H1 (cell line): ENCODE measurements at regions not wholly inside any gene's neighbourhood (a gene's known extent, or its start where the extent isn't known, plus 50 kb on each side); places are given as distances from the start of the nearest gene placed in this dataset.

Experiments used
- CTCF ChIA-PET: fragments of 300-600 bp; sonication (Branson Sonifier 250); formaldehyde crosslinking; loops from one replicate; lab custom pipeline; 2021; ENCODE audit not compliant: partially characterized antibody; lab: Charles Lee
- POLR2A ChIA-PET: fragments of 300-600 bp; sonication (Branson Sonifier 250); formaldehyde crosslinking; loops from one replicate; lab custom pipeline; 2021; ENCODE audit warnings: inconsistent platforms; ENCODE audit not compliant: partially characterized antibody; lab: Charles Lee
- DNase-seq, 2 experiments: peaks; one replicate each; pipeline versions ENCODE4 v3.0.0 to v3.0.0-alpha.2; 2010 to 2022; ENCODE audit warnings: low spot score in 2 of 2, low read depth in 1 of 2, mixed read lengths in 1 of 2
- FAIRE-seq: peaks from 2 replicates; lab custom pipeline; 2011; peaks lifted over from hg19 to GRCh38; lab: Jason Lieb, UNC
- H2AFZ ChIP-seq: 2 replicates; pipeline ENCODE4 v1.8.1; 2012; ENCODE audit warnings: low read length, inconsistent platforms
- H2AK5ac ChIP-seq: 2 replicates; pipeline ENCODE4 v1.6.1; 2013; ENCODE audit warnings: low read depth, low read length
- H2BK120ac ChIP-seq: replicated peaks from 2 replicates; pipeline ENCODE3; 2013; ENCODE audit warnings: low read depth, low read length, inconsistent platforms
- H2BK12ac ChIP-seq: 2 replicates; pipeline ENCODE4 v1.6.1; 2013; ENCODE audit warnings: low read depth, low read length
- H2BK15ac ChIP-seq: 2 replicates; pipeline ENCODE4 v1.6.1; 2013; ENCODE audit warnings: low read length
- H2BK20ac ChIP-seq: 2 replicates; pipeline ENCODE4 v1.6.1; 2013; ENCODE audit warnings: low read length
- H2BK5ac ChIP-seq: 2 replicates; pipeline ENCODE4 v1.6.1; 2013; ENCODE audit warnings: low read depth, low read length
- H3K14ac ChIP-seq: 2 replicates; pipeline ENCODE4 v1.6.1; 2013; ENCODE audit warnings: inconsistent platforms; ENCODE audit not compliant: insufficient read length
- H3K18ac ChIP-seq: 2 replicates; pipeline ENCODE4 v1.6.1; 2013; ENCODE audit warnings: low read length; ENCODE audit errors: extremely low read depth
- H3K23ac ChIP-seq: 2 replicates; pipeline ENCODE4 v1.6.1; 2013; ENCODE audit warnings: inconsistent platforms; ENCODE audit not compliant: insufficient read length
- H3K23me2 ChIP-seq: 2 replicates; pipeline ENCODE4 v1.6.1; 2013; ENCODE audit warnings: low read depth, low read length
- H3K27ac ChIP-seq: 2 replicates; pipeline ENCODE4 v1.6.1; 2011; ENCODE audit warnings: low read depth, low read length, inconsistent platforms
- H3K27me3 ChIP-seq, 4 experiments: replicated peaks in 1 of 4; 1 replicate in 1 of 4; 2 replicates in 3 of 4; pipeline versions ENCODE4 v1.6.1 to v1.8.1; 2011 to 2013; ENCODE audit warnings: low read length in 3 of 4, mild to moderate bottlenecking in 3 of 4, inconsistent platforms in 2 of 4, mixed read lengths in 2 of 4, moderate library complexity in 1 of 4; ENCODE audit not compliant: control insufficient read depth in 3 of 4, insufficient read depth in 3 of 4; ENCODE audit errors: extremely low read depth in 1 of 4
- H3K36me3 ChIP-seq, 4 experiments: 2 replicates each; pipeline versions ENCODE4 v1.6.1 to v1.8.1; 2011 to 2013; ENCODE audit warnings: mild to moderate bottlenecking in 4 of 4, low read length in 3 of 4, moderate library complexity in 2 of 4, control low read depth in 1 of 4, inconsistent platforms in 1 of 4; ENCODE audit not compliant: insufficient read depth in 4 of 4, control insufficient read depth in 2 of 4
- H3K4ac ChIP-seq: replicated peaks from 2 replicates; pipeline ENCODE3; 2013; ENCODE audit warnings: low read length, low read depth, mixed read lengths, inconsistent platforms; ENCODE audit not compliant: insufficient read length
- H3K4me1 ChIP-seq, 4 experiments: replicated peaks in 1 of 4; 1 replicate in 1 of 4; 2 replicates in 3 of 4; pipeline versions ENCODE4 v1.6.1 to v1.8.1; 2011 to 2013; ENCODE audit warnings: low read length in 3 of 4, inconsistent platforms in 2 of 4, mixed read lengths in 1 of 4; ENCODE audit not compliant: insufficient read depth in 4 of 4, control insufficient read depth in 3 of 4
- H3K4me2 ChIP-seq, 2 experiments: 2 replicates each; pipeline versions ENCODE4 v1.6.1 to v1.8.1; 2011 to 2013; ENCODE audit warnings: low read depth in 2 of 2, low read length in 2 of 2, control low read depth in 1 of 2, inconsistent platforms in 1 of 2, mild to moderate bottlenecking in 1 of 2; ENCODE audit not compliant: insufficient read depth in 1 of 2
- H3K4me3 ChIP-seq, 4 experiments: fragments of 200-600, 300-600 bp in 1 of 4; sonication (generic), shearing (Covaris generic), sonication (Bioruptor Twin) in 1 of 4; 2 replicates each; pipeline versions ENCODE4 v1.5.1 to v1.8.1; 2011 to 2016; ENCODE audit warnings: low read length in 4 of 4, low read depth in 3 of 4, control low read depth in 2 of 4, inconsistent platforms in 2 of 4, mild to moderate bottlenecking in 2 of 4, mixed read lengths in 1 of 4, moderate library complexity in 1 of 4; ENCODE audit not compliant: insufficient read depth in 2 of 4; ENCODE audit errors: extremely low read depth in 1 of 4
- H3K56ac ChIP-seq: replicated peaks from 2 replicates; pipeline ENCODE3; 2013; ENCODE audit warnings: low read depth, mild to moderate bottlenecking, mixed read lengths, low read length, inconsistent platforms; ENCODE audit not compliant: insufficient read length
- H3K79me1 ChIP-seq: 2 replicates; pipeline ENCODE4 v1.6.1; 2013; ENCODE audit warnings: low read depth, low read length, control low read depth
- H3K79me2 ChIP-seq, 2 experiments: 2 replicates each; pipeline versions ENCODE4 v1.6.1 to v1.8.1; 2012 to 2013; ENCODE audit warnings: low read length in 2 of 2, mild to moderate bottlenecking in 2 of 2, inconsistent platforms in 1 of 2; ENCODE audit not compliant: insufficient read depth in 2 of 2, control insufficient read depth in 1 of 2
- H3K9ac ChIP-seq, 4 experiments: replicated peaks in 1 of 4; 1 replicate in 1 of 4; 2 replicates in 3 of 4; pipeline versions ENCODE4 v1.6.1 to v1.8.1; 2011 to 2013; ENCODE audit warnings: low read depth in 3 of 4, low read length in 3 of 4, control low read depth in 2 of 4, mild to moderate bottlenecking in 2 of 4, moderate library complexity in 2 of 4, inconsistent platforms in 1 of 4; ENCODE audit errors: extremely low read depth in 1 of 4
- H3K9me3 ChIP-seq, 2 experiments: 2 replicates each; pipeline versions ENCODE4 v1.6.1 to v1.8.1; 2012 to 2013; ENCODE audit warnings: mild to moderate bottlenecking in 2 of 2, moderate library complexity in 2 of 2, control low read depth in 1 of 2, inconsistent platforms in 1 of 2, low read depth in 1 of 2, low read length in 1 of 2, mixed read lengths in 1 of 2; ENCODE audit not compliant: insufficient read depth in 2 of 2
- H4K20me1 ChIP-seq, 2 experiments: replicated peaks in 1 of 2; 2 replicates each; pipeline versions ENCODE3 to v1.8.1; 2011 to 2013; ENCODE audit warnings: inconsistent platforms in 2 of 2, low read length in 2 of 2, mild to moderate bottlenecking in 1 of 2; ENCODE audit not compliant: insufficient read depth in 2 of 2, control insufficient read depth in 1 of 2
- H4K5ac ChIP-seq: 2 replicates; pipeline ENCODE4 v1.6.1; 2013; ENCODE audit warnings: low read length, low read depth, mixed read lengths, inconsistent platforms; ENCODE audit not compliant: insufficient read length
- H4K8ac ChIP-seq: 2 replicates; pipeline ENCODE4 v1.8.0; 2013; ENCODE audit warnings: mild to moderate bottlenecking, moderate library complexity, low read length, inconsistent platforms; ENCODE audit not compliant: insufficient read depth; ENCODE audit errors: extremely low read depth
- H4K91ac ChIP-seq: replicated peaks from 2 replicates; pipeline ENCODE3; 2013; ENCODE audit warnings: low read length, mixed read lengths, inconsistent platforms; ENCODE audit not compliant: insufficient read length
- ATF2 ChIP-seq: IDR thresholded peaks from 2 replicates; pipeline ENCODE4 v1.6.1; 2012; ENCODE audit warnings: low read length, inconsistent platforms
- BRCA1 ChIP-seq: IDR thresholded peaks from 2 replicates; pipeline ENCODE4 v1.6.1; 2012; ENCODE audit warnings: low read depth, low read length, improper control_type of control experiment
- FOSL1 ChIP-seq: IDR thresholded peaks from 2 replicates; pipeline ENCODE4 v1.6.1; 2011; ENCODE audit warnings: mild to moderate bottlenecking, low read depth, low read length, moderate library complexity; ENCODE audit not compliant: insufficient read depth
- GTF2F1 ChIP-seq: IDR thresholded peaks from 2 replicates; pipeline ENCODE4 v1.6.1; 2012; ENCODE audit warnings: low read depth, low read length, improper control_type of control experiment, borderline replicate concordance
- KDM1A ChIP-seq: fragments of 200-600, 300-600 bp; sonication (generic); IDR thresholded peaks from 2 replicates; pipeline ENCODE4 v1.7.1; 2016; ENCODE audit warnings: mild to moderate bottlenecking, low read length, borderline replicate concordance
- RFX5 ChIP-seq: IDR thresholded peaks from 2 replicates; pipeline ENCODE4 v1.6.1; 2011; ENCODE audit warnings: low read depth, low read length, improper control_type of control experiment, borderline replicate concordance
- RXRA ChIP-seq: IDR thresholded peaks from 2 replicates; pipeline ENCODE4 v1.6.1; 2011; ENCODE audit warnings: low read depth, mild to moderate bottlenecking, low read length, moderate library complexity; ENCODE audit not compliant: insufficient read depth
- SRF ChIP-seq: IDR thresholded peaks from 2 replicates; pipeline ENCODE4 v1.6.1; 2011; ENCODE audit warnings: mild to moderate bottlenecking, low read depth, low read length, moderate library complexity
- TAF7 ChIP-seq: optimal IDR thresholded peaks from 2 replicates; pipeline ENCODE3; 2011; ENCODE audit warnings: low read depth, mild to moderate bottlenecking, inconsistent platforms, low read length, moderate library complexity, borderline replicate concordance
- TBP ChIP-seq: IDR thresholded peaks from 2 replicates; pipeline ENCODE4 v1.6.1; 2011; ENCODE audit warnings: low read depth, low read length, improper control_type of control experiment

- Histone ChIP-seq H3K4me3 (no peak overlapping the region), H3K9ac (no peak overlapping the region), H3K23me2 (peaks cover 3% of the 10 kb centered on the region; the same call in 1 of the 2 replicates), H2BK20ac (no peak overlapping the region), H3K27ac (no peak overlapping the region), H4K20me1 (no peaks in the 10 kb centered on the region), H3K36me3 (no peaks in the 10 kb centered on the region), H2BK12ac (no peak overlapping the region), H3K79me2 (no peaks in the 10 kb centered on the region), H3K9me3 (0 out of 4 replicates have a peak, but pooled peaks cover 0 to 2% of the 10 kb centered on the region in 2 experiments), H2BK120ac (no peak overlapping the region), H2AK5ac (no peak overlapping the region), H3K4ac (no peak overlapping the region), H2BK5ac (no peak overlapping the region), H3K4me1 (no peaks in the 10 kb centered on the region), H3K18ac (no peak overlapping the region), H3K56ac (no peak overlapping the region), H2BK15ac (no peak overlapping the region), H3K27me3 (peaks cover 0 to 1% (median 0%) of the 10 kb centered on the region in 4 experiments; a peak in 1 of 7 replicates), H4K5ac (no peak overlapping the region), H3K14ac (no peak overlapping the region), H3K23ac (no peak overlapping the region), H4K91ac (no peak overlapping the region), H2AFZ (no peak overlapping the region), H3K4me2 (no peak overlapping the region), H4K8ac (no peak overlapping the region), H3K79me1 (no peaks in the 10 kb centered on the region)
- no peak for FAIRE-seq
- ChIA-PET POLR2A (no interaction called here), CTCF (interaction anchor here (0.7 kb wide), 1 partner anchor 57 kb away, joined by 3 read pairs; no protein-coding TSS in a partner anchor)
- TF ChIP-seq TBP = no peak
- TF ChIP-seq RXRA = no peak
- no peak for TF ChIP-seq TAF7
- TF ChIP-seq GTF2F1 = no peak
- TF ChIP-seq ATF2 = no peak
- no peak for TF ChIP-seq BRCA1
- TF ChIP-seq KDM1A = no peak
- no peak for TF ChIP-seq FOSL1
- TF ChIP-seq RFX5 = no peak
- TF ChIP-seq SRF = no peak
- no peak for DNase-seq
Observed at GRCh38 chr14:98269533-98269932, 1002.5 kb downstream of the BCL11B start.
